ENCODE measurements at regions not wholly inside any gene's neighbourhood (a gene's known extent, or its start where the extent isn't known, plus 50 kb on each side); places are given as distances from the start of the nearest gene placed in this dataset.

DNA sequence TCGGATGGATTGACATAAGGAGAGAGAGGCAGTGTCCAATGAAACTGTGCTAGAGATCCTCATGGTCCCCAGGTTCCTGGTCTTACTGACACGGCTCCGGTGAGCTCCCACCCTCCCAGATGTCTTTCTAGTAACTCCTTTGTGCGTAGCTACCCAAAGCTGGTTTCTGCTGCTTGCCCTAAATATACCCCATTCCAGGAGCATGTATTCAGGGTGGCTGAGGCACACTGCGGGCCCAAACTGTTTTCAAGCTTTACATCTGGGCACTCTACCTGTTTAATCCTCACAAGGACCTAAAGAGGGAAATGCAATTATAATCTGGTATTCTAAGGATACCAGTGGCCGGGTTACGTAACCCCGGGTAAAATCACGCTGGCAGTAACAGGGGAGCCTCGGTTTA is 161.2 kb upstream of the NSMCE3 start:
- DNase-seq, result no peak
- H2AFZ ChIP-seq (ENCODE audit: low read depth, low read length), result no peak overlapping the region
- H3K23ac ChIP-seq (ENCODE audit: low read length in 2 of 2), result no peak overlapping the region
- no peak overlapping the region for H3K27ac ChIP-seq (ENCODE audit: low read length, poor library complexity, severe bottlenecking)
- no peak overlapping the region for H2AK5ac ChIP-seq (ENCODE audit: low read length, severe bottlenecking)
- peaks cover 0 to 4% of the 10 kb centered on the region in 2 experiments for H3K27me3 ChIP-seq (ENCODE audit: control insufficient read depth in 1 of 2, insufficient read depth in 1 of 2, low read length in 2 of 2)
- H4K8ac ChIP-seq (ENCODE audit: low read length), result no peak overlapping the region
- H3K14ac ChIP-seq (ENCODE audit: low read length in 2 of 2), result no peak overlapping the region
- H3K4me2 ChIP-seq (ENCODE audit: low read length, poor library complexity, severe bottlenecking), result no peak overlapping the region
- H4K91ac ChIP-seq (ENCODE audit: low read length), result no peak overlapping the region
- no peak overlapping the region for H2BK12ac ChIP-seq (ENCODE audit: low read length in 2 of 2)
- H3K9ac ChIP-seq (ENCODE audit: low read length), result no peak overlapping the region
- H3K18ac ChIP-seq (ENCODE audit: low read depth in 1 of 2, low read length in 2 of 2), result no peak overlapping the region
- no peak overlapping the region for H2BK15ac ChIP-seq (ENCODE audit: low read depth, poor library complexity, severe bottlenecking)
- no peaks in the 10 kb centered on the region for H3K36me3 ChIP-seq (ENCODE audit: control insufficient read depth in 1 of 2, insufficient read depth in 2 of 2, low read depth in 1 of 2, low read length in 2 of 2)
- H3K9me3 ChIP-seq (ENCODE audit: control insufficient read depth, low read length), result peaks cover 5% of the 10 kb centered on the region
- no peak overlapping the region for H3K4ac ChIP-seq (ENCODE audit: low read depth in 1 of 2, low read length in 2 of 2)
- WGBS, result 86% methylated on average over 9 of the region's 10 CpGs
- no peak overlapping the region for H2BK120ac ChIP-seq (ENCODE audit: low read depth, low read length)
- H3K79me1 ChIP-seq (replicated peaks; ENCODE audit: low read length, poor library complexity, severe bottlenecking), result no peaks in the 10 kb centered on the region
- H3K4me1 ChIP-seq (ENCODE audit: control insufficient read depth, insufficient read depth, low read depth, low read length), result no peaks in the 10 kb centered on the region
- H3K4me3 ChIP-seq (ENCODE audit: insufficient read depth in 1 of 2, low read depth in 1 of 2, low read length in 2 of 2), result no peak overlapping the region
- H2BK5ac ChIP-seq (ENCODE audit: low read depth, low read length, poor library complexity, severe bottlenecking), result no peak overlapping the region

DNA sequence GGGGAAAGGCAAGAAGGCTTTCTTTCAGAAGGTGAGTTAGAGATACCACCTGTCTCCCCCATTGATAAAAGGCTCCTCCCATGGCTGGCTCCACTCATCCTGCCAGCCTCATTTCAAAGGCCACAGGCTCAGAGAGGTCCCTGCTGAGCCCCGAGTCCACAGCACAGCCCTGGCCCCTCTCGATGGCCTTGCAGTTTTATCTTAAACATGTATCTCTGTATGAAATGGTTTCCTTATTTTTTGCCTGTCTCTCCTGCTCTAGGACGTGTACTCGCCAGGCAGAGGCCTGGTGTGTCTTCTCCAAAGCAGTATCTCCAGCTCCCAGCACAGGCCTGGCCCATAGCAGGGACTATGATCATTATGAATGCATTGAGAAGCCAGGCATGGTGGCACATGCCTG is 160.5 kb upstream of the NSMCE3 start:
- H3K79me1 ChIP-seq (replicated peaks; ENCODE audit: low read length, poor library complexity, severe bottlenecking), result no peaks in the 10 kb centered on the region
- H2AK5ac ChIP-seq (ENCODE audit: low read length, severe bottlenecking), result no peak overlapping the region
- H2BK5ac ChIP-seq (ENCODE audit: low read depth, low read length, poor library complexity, severe bottlenecking), result no peak overlapping the region
- no peak overlapping the region for H3K23ac ChIP-seq (ENCODE audit: low read length in 2 of 2)
- H3K18ac ChIP-seq (ENCODE audit: low read depth in 1 of 2, low read length in 2 of 2), result no peak overlapping the region
- DNase-seq, result no peak
- H3K27me3 ChIP-seq (ENCODE audit: control insufficient read depth in 1 of 2, insufficient read depth in 1 of 2, low read length in 2 of 2), result peaks cover 0 to 4% of the 10 kb centered on the region in 2 experiments
- no peaks in the 10 kb centered on the region for H3K36me3 ChIP-seq (ENCODE audit: control insufficient read depth in 1 of 2, insufficient read depth in 2 of 2, low read depth in 1 of 2, low read length in 2 of 2)
- no peak overlapping the region for H3K4ac ChIP-seq (ENCODE audit: low read depth in 1 of 2, low read length in 2 of 2)
- no peak overlapping the region for H3K9ac ChIP-seq (ENCODE audit: low read length)
- H2AFZ ChIP-seq (ENCODE audit: low read depth, low read length), result no peak overlapping the region
- no peak overlapping the region for H2BK15ac ChIP-seq (ENCODE audit: low read depth, poor library complexity, severe bottlenecking)
- H2BK12ac ChIP-seq (ENCODE audit: low read length in 2 of 2), result no peak overlapping the region
- no peak overlapping the region for H3K14ac ChIP-seq (ENCODE audit: low read length in 2 of 2)
- H3K27ac ChIP-seq (ENCODE audit: low read length, poor library complexity, severe bottlenecking), result no peak overlapping the region
- H3K4me2 ChIP-seq (ENCODE audit: low read length, poor library complexity, severe bottlenecking), result no peak overlapping the region
- H2BK120ac ChIP-seq (ENCODE audit: low read depth, low read length), result no peak overlapping the region
- no peak overlapping the region for H4K91ac ChIP-seq (ENCODE audit: low read length)
- no peak overlapping the region for H3K4me3 ChIP-seq (ENCODE audit: insufficient read depth in 1 of 2, low read depth in 1 of 2, low read length in 2 of 2)
- no peak overlapping the region for H4K8ac ChIP-seq (ENCODE audit: low read length)
- WGBS, result 73% methylated on average over 4 of the region's 4 CpGs
- H3K9me3 ChIP-seq (ENCODE audit: control insufficient read depth, low read length), result peaks cover 5% of the 10 kb centered on the region
- no peaks in the 10 kb centered on the region for H3K4me1 ChIP-seq (ENCODE audit: control insufficient read depth, insufficient read depth, low read depth, low read length)

GRCh38 chr15:29429584-29429983 is 160.0 kb upstream of the NSMCE3 start:
- Histone ChIP-seq H3K79me1 (replicated peaks; ENCODE audit: low read length, poor library complexity, severe bottlenecking) (no peaks in the 10 kb centered on the region), H2BK5ac (ENCODE audit: low read depth, low read length, poor library complexity, severe bottlenecking) (no peak overlapping the region), H3K4me2 (ENCODE audit: low read length, poor library complexity, severe bottlenecking) (no peak overlapping the region), H3K27ac (ENCODE audit: low read length, poor library complexity, severe bottlenecking) (no peak overlapping the region), H3K9me3 (ENCODE audit: control insufficient read depth, low read length) (peaks cover 5% of the 10 kb centered on the region), H3K14ac (ENCODE audit: low read length in 2 of 2) (no peak overlapping the region), H3K23ac (ENCODE audit: low read length in 2 of 2) (no peak overlapping the region), H3K36me3 (ENCODE audit: control insufficient read depth in 1 of 2, insufficient read depth in 2 of 2, low read depth in 1 of 2, low read length in 2 of 2) (no peaks in the 10 kb centered on the region), H3K27me3 (ENCODE audit: control insufficient read depth in 1 of 2, insufficient read depth in 1 of 2, low read length in 2 of 2) (peaks cover 0 to 4% of the 10 kb centered on the region in 2 experiments), H2AFZ (ENCODE audit: low read depth, low read length) (no peak overlapping the region), H2BK120ac (ENCODE audit: low read depth, low read length) (no peak overlapping the region), H2BK15ac (ENCODE audit: low read depth, poor library complexity, severe bottlenecking) (no peak overlapping the region), H3K4me3 (ENCODE audit: insufficient read depth in 1 of 2, low read depth in 1 of 2, low read length in 2 of 2) (no peak overlapping the region), H4K8ac (ENCODE audit: low read length) (no peak overlapping the region), H2AK5ac (ENCODE audit: low read length, severe bottlenecking) (no peak overlapping the region), H3K4ac (ENCODE audit: low read depth in 1 of 2, low read length in 2 of 2) (no peak overlapping the region), H4K91ac (ENCODE audit: low read length) (no peak overlapping the region), H3K4me1 (ENCODE audit: control insufficient read depth, insufficient read depth, low read depth, low read length) (no peaks in the 10 kb centered on the region), H2BK12ac (ENCODE audit: low read length in 2 of 2) (no peak overlapping the region), H3K18ac (ENCODE audit: low read depth in 1 of 2, low read length in 2 of 2) (no peak overlapping the region), H3K9ac (ENCODE audit: low read length) (no peak overlapping the region)
- DNase-seq, result no peak
- WGBS, result 90% methylated on average over 13 of the region's 13 CpGs

- H3K9ac ChIP-seq (ENCODE audit: low read length), result no peak overlapping the region
- peaks cover 5% of the 10 kb centered on the region for H3K9me3 ChIP-seq (ENCODE audit: control insufficient read depth, low read length)
- DNase-seq, result no peak
- H2AFZ ChIP-seq (ENCODE audit: low read depth, low read length), result no peak overlapping the region
- H3K27me3 ChIP-seq (ENCODE audit: control insufficient read depth in 1 of 2, insufficient read depth in 1 of 2, low read length in 2 of 2), result peaks cover 0 to 4% of the 10 kb centered on the region in 2 experiments
- H3K4me1 ChIP-seq (ENCODE audit: control insufficient read depth, insufficient read depth, low read depth, low read length), result no peaks in the 10 kb centered on the region
- no peak overlapping the region for H3K27ac ChIP-seq (ENCODE audit: low read length, poor library complexity, severe bottlenecking)
- H3K4me3 ChIP-seq (ENCODE audit: insufficient read depth in 1 of 2, low read depth in 1 of 2, low read length in 2 of 2), result no peak overlapping the region
- H3K79me1 ChIP-seq (replicated peaks; ENCODE audit: low read length, poor library complexity, severe bottlenecking), result no peaks in the 10 kb centered on the region
- H3K4me2 ChIP-seq (ENCODE audit: low read length, poor library complexity, severe bottlenecking), result no peak overlapping the region
- no peak overlapping the region for H4K91ac ChIP-seq (ENCODE audit: low read length)
- no peak overlapping the region for H2BK120ac ChIP-seq (ENCODE audit: low read depth, low read length)
- no peak overlapping the region for H4K8ac ChIP-seq (ENCODE audit: low read length)
- no peak overlapping the region for H3K18ac ChIP-seq (ENCODE audit: low read depth in 1 of 2, low read length in 2 of 2)
- no peak overlapping the region for H2BK12ac ChIP-seq (ENCODE audit: low read length in 2 of 2)
- no peak overlapping the region for H3K14ac ChIP-seq (ENCODE audit: low read length in 2 of 2)
- WGBS, result 70% methylated on average over 7 of the region's 7 CpGs
- H3K36me3 ChIP-seq (ENCODE audit: control insufficient read depth in 1 of 2, insufficient read depth in 2 of 2, low read depth in 1 of 2, low read length in 2 of 2), result no peaks in the 10 kb centered on the region
- H2BK15ac ChIP-seq (ENCODE audit: low read depth, poor library complexity, severe bottlenecking), result no peak overlapping the region
- no peak overlapping the region for H3K4ac ChIP-seq (ENCODE audit: low read depth in 1 of 2, low read length in 2 of 2)
- no peak overlapping the region for H2BK5ac ChIP-seq (ENCODE audit: low read depth, low read length, poor library complexity, severe bottlenecking)
- no peak overlapping the region for H3K23ac ChIP-seq (ENCODE audit: low read length in 2 of 2)
- no peak overlapping the region for H2AK5ac ChIP-seq (ENCODE audit: low read length, severe bottlenecking)
Measured at GRCh38 chr15:29428925-29429573, 159.4 kb upstream of the NSMCE3 start.

Data from mesenchymal stem cell (in vitro differentiated cells and primary cell).